Activated T-helper 17 cell treated with anti-CD3 and anti-CD28 coated beads, Interleukin-2, amount 50 U/mL, for 72 hours (primary cell): ENCODE measurements at regions not wholly inside any gene's neighbourhood (a gene's known extent, or its start where the extent isn't known, plus 50 kb on each side); places are given as distances from the start of the nearest gene placed in this dataset.

ENCODE experiments used
- ATAC-seq: fragments of 150-1000 bp; cut with Tn5 transposase; replicated peaks from 2 replicates; pipeline ENCODE4 v1.10.0; 2021; ENCODE audit warnings: mild to moderate bottlenecking, moderate library complexity
- H3K27ac Mint-ChIP-seq: one replicate; pipeline ENCODE4 v1.8.0; 2022; ENCODE audit warnings: mixed read lengths
- H3K27me3 Mint-ChIP-seq: one replicate; pipeline ENCODE4 v1.8.0; 2022; ENCODE audit warnings: mixed read lengths
- H3K36me3 Mint-ChIP-seq: one replicate; pipeline ENCODE4 v1.8.0; 2022; ENCODE audit warnings: low read depth, mild to moderate bottlenecking, mixed read lengths
- H3K4me1 Mint-ChIP-seq: one replicate; pipeline ENCODE4 v1.8.0; 2022; ENCODE audit warnings: mixed read lengths
- H3K4me3 Mint-ChIP-seq: one replicate; pipeline ENCODE4 v1.8.0; 2022; ENCODE audit warnings: mild to moderate bottlenecking, mixed read lengths
- H3K9me3 Mint-ChIP-seq: one replicate; pipeline ENCODE4 v1.8.0; 2022; ENCODE audit warnings: mixed read lengths

GRCh38 chr5:135255461-135256178, 143.4 kb downstream of the MACROH2A1 start:
- H3K9me3 Mint-ChIP-seq, result peaks cover 6% of the 10 kb centered on the region
- H3K27ac Mint-ChIP-seq, result no peak overlapping the region
- H3K4me3 Mint-ChIP-seq, result no peak overlapping the region
- no peaks in the 10 kb centered on the region for H3K4me1 Mint-ChIP-seq
- ATAC-seq, result no peak
- peaks cover 14% of the 10 kb centered on the region for H3K27me3 Mint-ChIP-seq
- H3K36me3 Mint-ChIP-seq, result no peaks in the 10 kb centered on the region

DNA sequence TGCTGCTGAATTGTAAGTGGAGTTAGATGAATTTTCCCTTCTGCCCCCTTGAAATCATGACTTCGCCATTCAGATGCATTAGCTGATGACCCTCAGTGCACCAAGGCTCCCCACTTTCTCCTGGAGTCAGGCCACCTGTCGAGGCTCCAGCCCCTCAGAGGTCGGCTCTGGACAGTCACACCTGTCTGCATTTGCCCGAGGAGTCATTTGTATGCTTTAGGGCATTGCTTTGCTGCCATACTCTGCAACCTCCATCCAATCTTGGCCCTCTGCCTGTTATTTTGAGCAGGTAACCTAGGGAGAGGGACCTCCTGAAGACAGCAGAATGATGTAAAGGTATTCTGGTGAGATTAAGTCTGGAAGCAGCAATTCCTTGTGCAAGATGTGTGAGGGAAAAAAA, 144.8 kb downstream of the MACROH2A1 start:
- Mint-ChIP-seq H3K27me3 (peaks cover 8% of the 10 kb centered on the region), H3K27ac (no peak overlapping the region), H3K9me3 (no peaks in the 10 kb centered on the region), H3K4me3 (no peak overlapping the region), H3K4me1 (no peaks in the 10 kb centered on the region), H3K36me3 (no peaks in the 10 kb centered on the region)
- no peak for ATAC-seq

DNA sequence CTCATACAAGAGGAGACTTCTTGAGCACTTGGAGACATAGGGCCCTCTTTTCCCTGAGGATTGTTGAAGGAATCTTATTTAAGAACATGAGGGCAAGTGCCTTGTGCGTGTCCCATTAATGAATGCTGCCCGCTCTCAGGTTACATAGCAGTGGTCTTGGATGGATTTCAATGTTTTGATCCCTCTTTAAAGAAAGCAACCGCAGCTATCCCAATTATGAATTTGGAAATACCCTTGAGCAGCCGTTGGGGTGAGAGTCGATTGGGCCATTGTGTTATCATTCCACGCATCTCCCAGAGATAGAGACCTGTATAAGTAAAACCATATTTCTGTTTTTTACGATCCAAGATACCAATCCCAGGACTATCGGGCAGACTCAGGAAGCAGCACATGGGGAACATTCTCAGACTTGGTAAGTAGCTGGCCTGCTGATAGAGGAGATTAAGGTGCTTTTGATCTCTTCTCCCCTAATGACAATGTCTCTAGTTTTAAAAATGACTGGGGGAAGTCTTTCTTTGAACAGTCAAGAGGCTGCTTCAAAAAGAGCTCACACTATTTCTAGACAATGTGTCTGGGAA, 145.3 kb downstream of the MACROH2A1 start:
- peaks cover 8% of the 10 kb centered on the region for H3K27me3 Mint-ChIP-seq
- H3K4me3 Mint-ChIP-seq, result no peak overlapping the region
- ATAC-seq, result no peak
- no peak overlapping the region for H3K27ac Mint-ChIP-seq
- H3K9me3 Mint-ChIP-seq, result no peaks in the 10 kb centered on the region
- H3K36me3 Mint-ChIP-seq, result no peaks in the 10 kb centered on the region
- no peaks in the 10 kb centered on the region for H3K4me1 Mint-ChIP-seq

- H3K9me3 Mint-ChIP-seq, result no peaks in the 10 kb centered on the region
- no peak overlapping the region for H3K4me3 Mint-ChIP-seq
- H3K4me1 Mint-ChIP-seq, result no peaks in the 10 kb centered on the region
- no peaks in the 10 kb centered on the region for H3K36me3 Mint-ChIP-seq
- no peak for ATAC-seq
- H3K27me3 Mint-ChIP-seq, result peaks cover 8% of the 10 kb centered on the region
- H3K27ac Mint-ChIP-seq, result no peak overlapping the region
These were observed 147.9 kb downstream of the MACROH2A1 start for GRCh38 chr5:135251093-135251492.

- no peak for ATAC-seq
These were observed 148.4 kb downstream of the MACROH2A1 start for GRCh38 chr5:135250671-135251070.

GRCh38 chr5:135249658-135250057, 149.4 kb downstream of the MACROH2A1 start:
- Mint-ChIP-seq H3K4me3 (no peak overlapping the region), H3K27me3 (peaks cover 3% of the 10 kb centered on the region), H3K9me3 (no peaks in the 10 kb centered on the region), H3K36me3 (no peaks in the 10 kb centered on the region), H3K4me1 (no peaks in the 10 kb centered on the region), H3K27ac (no peak overlapping the region)
- no peak for ATAC-seq

More at GRCh38 chr5:135250671-135251070, 148.4 kb downstream of the MACROH2A1 start:
- Mint-ChIP-seq H3K27me3 (peaks cover 8% of the 10 kb centered on the region), H3K4me3 (no peak overlapping the region), H3K4me1 (no peaks in the 10 kb centered on the region), H3K36me3 (no peaks in the 10 kb centered on the region), H3K27ac (no peak overlapping the region), H3K9me3 (no peaks in the 10 kb centered on the region)

DNA sequence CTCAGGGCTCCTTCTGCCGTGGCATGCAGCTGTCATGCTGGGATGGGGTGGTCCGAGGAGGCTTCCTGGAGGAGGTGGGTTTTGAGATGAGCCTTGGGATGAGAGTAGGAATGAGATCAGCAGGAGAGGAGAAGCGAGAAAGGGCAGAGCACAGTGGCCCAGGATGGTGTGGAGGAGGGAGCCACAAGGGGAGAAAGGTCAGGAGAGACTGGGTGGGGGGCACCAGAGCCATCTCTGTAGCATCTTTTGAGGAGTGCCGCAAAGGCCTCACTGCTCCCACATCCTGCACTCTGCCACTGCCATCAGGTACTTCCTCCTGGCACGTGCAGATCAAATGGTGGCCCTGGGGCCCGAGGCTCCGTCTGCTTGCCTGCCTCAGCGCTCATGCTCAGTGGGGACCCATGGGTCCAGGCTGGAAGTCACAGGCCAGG, 150.2 kb downstream of the MACROH2A1 start:
- Mint-ChIP-seq H3K36me3 (no peaks in the 10 kb centered on the region), H3K4me1 (no peaks in the 10 kb centered on the region), H3K27me3 (no peaks in the 10 kb centered on the region), H3K4me3 (no peak overlapping the region), H3K9me3 (no peaks in the 10 kb centered on the region), H3K27ac (no peak overlapping the region)
- no peak for ATAC-seq

DNA sequence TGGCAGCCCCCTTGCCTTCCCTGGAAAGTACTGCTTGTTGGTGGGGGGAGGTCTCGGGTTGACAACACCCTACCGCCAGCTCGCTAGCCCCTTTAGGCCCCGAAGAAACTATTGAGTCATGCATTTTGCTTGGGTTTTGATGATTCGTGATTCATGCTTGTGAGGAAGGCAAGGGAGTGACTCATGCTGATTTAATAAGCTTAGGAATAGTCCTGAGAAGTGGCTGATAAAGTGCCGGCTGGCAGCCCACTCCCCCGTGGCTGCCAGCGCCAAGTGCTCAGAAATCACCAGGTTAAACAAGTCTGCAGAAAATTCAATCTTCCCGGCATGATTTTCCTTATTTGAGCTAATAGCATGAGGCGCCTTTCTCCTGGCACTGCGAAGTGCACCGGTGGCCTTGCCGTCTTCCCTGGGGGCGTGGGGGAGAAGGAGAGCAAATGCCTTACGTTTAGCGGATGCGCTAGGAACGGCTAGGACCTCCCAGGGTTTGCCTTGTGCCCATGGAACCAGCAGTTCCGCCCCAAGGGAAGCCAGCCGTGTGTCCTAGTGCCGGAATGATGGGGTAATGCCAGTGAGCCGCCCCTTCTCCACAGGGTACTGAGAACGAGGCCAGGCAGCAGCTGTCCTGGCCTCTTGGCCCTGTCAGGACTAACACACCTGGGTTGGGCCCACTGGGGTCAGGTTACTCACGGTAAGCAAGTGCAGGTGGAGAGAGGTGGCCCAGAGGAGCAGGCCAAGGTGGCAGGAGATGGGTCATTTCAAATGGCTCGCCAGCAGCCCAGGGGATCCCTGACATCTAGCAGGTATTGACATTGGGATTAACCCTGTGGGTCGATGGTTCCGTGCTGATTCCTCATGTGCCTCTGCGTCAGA, 151.9 kb downstream of the MACROH2A1 start:
- no peaks in the 10 kb centered on the region for H3K9me3 Mint-ChIP-seq
- H3K36me3 Mint-ChIP-seq, result no peaks in the 10 kb centered on the region
- H3K4me3 Mint-ChIP-seq, result no peak overlapping the region
- no peak overlapping the region for H3K27ac Mint-ChIP-seq
- no peaks in the 10 kb centered on the region for H3K4me1 Mint-ChIP-seq
- ATAC-seq, result peak; percentile 57
- no peaks in the 10 kb centered on the region for H3K27me3 Mint-ChIP-seq

DNA sequence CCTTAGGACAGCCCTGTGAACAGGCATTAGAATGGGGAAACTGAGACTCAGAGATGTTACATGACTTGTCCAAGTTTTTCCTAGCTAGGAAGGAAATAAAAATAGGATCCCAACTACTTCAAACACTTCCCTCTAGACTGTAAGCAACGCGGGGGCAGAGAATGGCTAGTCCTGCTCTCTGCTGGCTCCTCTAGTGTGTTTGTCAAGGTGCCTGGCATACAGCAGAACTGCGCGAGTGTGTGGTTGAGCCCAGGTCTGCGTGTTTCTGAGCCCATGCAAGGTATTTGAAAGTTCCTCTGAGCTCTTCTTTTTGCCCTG, 152.5 kb downstream of the MACROH2A1 start:
- H3K4me3 Mint-ChIP-seq, result no peak overlapping the region
- no peaks in the 10 kb centered on the region for H3K27me3 Mint-ChIP-seq
- no peak overlapping the region for H3K27ac Mint-ChIP-seq
- H3K36me3 Mint-ChIP-seq, result no peaks in the 10 kb centered on the region
- no peaks in the 10 kb centered on the region for H3K9me3 Mint-ChIP-seq
- no peaks in the 10 kb centered on the region for H3K4me1 Mint-ChIP-seq
- peak; percentile 27 for ATAC-seq

- Mint-ChIP-seq H3K4me3 (no peak overlapping the region), H3K27ac (no peak overlapping the region), H3K4me1 (no peaks in the 10 kb centered on the region), H3K36me3 (no peaks in the 10 kb centered on the region), H3K9me3 (no peaks in the 10 kb centered on the region), H3K27me3 (no peaks in the 10 kb centered on the region)
- no peak for ATAC-seq
These were observed 153.2 kb downstream of the MACROH2A1 start for GRCh38 chr5:135245521-135246499.

- no peak for ATAC-seq
- no peaks in the 10 kb centered on the region for H3K27me3 Mint-ChIP-seq
- H3K4me3 Mint-ChIP-seq, result no peak overlapping the region
- H3K9me3 Mint-ChIP-seq, result no peaks in the 10 kb centered on the region
- no peaks in the 10 kb centered on the region for H3K36me3 Mint-ChIP-seq
- H3K4me1 Mint-ChIP-seq, result no peaks in the 10 kb centered on the region
- no peak overlapping the region for H3K27ac Mint-ChIP-seq
These were observed 154.4 kb downstream of the MACROH2A1 start for GRCh38 chr5:135244620-135245021.

DNA sequence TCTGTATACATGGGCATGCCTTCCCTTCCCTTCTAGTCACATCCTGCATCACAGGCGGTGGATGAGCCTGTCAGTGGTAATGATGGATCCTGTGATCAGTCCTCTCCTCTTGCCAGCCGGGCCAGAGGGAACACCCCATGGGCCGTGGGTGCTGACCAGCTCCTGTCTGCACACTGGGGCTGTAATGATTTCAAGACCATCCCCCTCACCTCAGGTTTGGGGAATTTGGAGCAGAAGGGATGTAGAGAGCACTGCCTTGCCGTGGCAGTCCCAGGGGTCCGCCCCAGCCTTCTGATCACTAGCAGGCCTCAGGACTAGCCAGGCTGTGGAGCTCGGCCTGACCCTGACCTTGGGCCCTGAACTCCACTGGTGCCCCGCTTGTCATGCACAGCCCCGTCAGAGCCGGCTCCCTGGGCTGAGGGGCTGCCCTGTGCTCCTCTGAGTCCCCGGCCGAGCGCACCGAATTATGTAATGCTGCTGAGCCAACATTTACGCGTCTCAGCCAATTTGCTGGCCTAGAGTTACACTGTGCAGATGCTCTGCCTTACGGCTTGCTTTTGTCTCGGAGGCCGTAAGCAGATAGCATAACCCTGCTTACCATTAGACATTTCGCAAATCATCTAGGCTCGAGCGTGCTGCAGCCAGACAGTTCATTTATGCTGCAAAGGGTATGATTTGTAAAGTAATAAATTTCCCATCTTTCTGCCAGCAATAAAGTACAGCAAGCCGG, 155.3 kb downstream of the MACROH2A1 start:
- ATAC-seq, result no peak
- Mint-ChIP-seq H3K4me1 (no peaks in the 10 kb centered on the region), H3K9me3 (no peaks in the 10 kb centered on the region), H3K36me3 (no peaks in the 10 kb centered on the region), H3K27ac (no peak overlapping the region), H3K27me3 (no peaks in the 10 kb centered on the region), H3K4me3 (no peak overlapping the region)

- Mint-ChIP-seq H3K36me3 (no peaks in the 10 kb centered on the region), H3K4me1 (no peaks in the 10 kb centered on the region), H3K27me3 (no peaks in the 10 kb centered on the region), H3K27ac (no peak overlapping the region), H3K4me3 (no peak overlapping the region), H3K9me3 (no peaks in the 10 kb centered on the region)
- no peak for ATAC-seq
These were observed 156.0 kb downstream of the MACROH2A1 start for GRCh38 chr5:135242866-135243555.
